Neural crest cell (in vitro differentiated cells): ENCODE measurements at regions not wholly inside any gene's neighbourhood (a gene's known extent, or its start where the extent isn't known, plus 50 kb on each side); places are given as distances from the start of the nearest gene placed in this dataset.

ENCODE experiments used
- DNase-seq: peaks from one replicate; pipeline ENCODE4 v3.0.0; 2021; ENCODE audit warnings: low read depth, mixed read lengths, low spot score
- H3K27ac Mint-ChIP-seq: one replicate; pipeline ENCODE4 v1.8.0; 2021; ENCODE audit warnings: mild to moderate bottlenecking, mixed read lengths; ENCODE audit not compliant: unreplicated experiment
- H3K27me3 Mint-ChIP-seq: 2 replicates; pipeline ENCODE4 v1.8.0; 2021; ENCODE audit warnings: low read depth, mild to moderate bottlenecking, mixed read lengths
- H3K36me3 Mint-ChIP-seq: 2 replicates; pipeline ENCODE4 v1.8.0; 2021; ENCODE audit warnings: low read depth, mild to moderate bottlenecking, mixed read lengths
- H3K4me1 Mint-ChIP-seq: 2 replicates; pipeline ENCODE4 v1.8.0; 2021; ENCODE audit warnings: mixed read lengths
- H3K4me3 Mint-ChIP-seq: one replicate; pipeline ENCODE4 v1.8.0; 2021; ENCODE audit warnings: mild to moderate bottlenecking, mixed read lengths
- H3K9me3 Mint-ChIP-seq: 2 replicates; pipeline ENCODE4 v1.8.0; 2021; ENCODE audit warnings: mixed read lengths
- TF ChIP-seq, protein P1 (sequence below): fragments of 200-600 bp; sonication (generic); conservative IDR thresholded peaks from 2 replicates; pipeline ENCODE4 v1.5.0; 2021; ENCODE audit warnings: antibody characterized with exemption, mild to moderate bottlenecking

DNA sequence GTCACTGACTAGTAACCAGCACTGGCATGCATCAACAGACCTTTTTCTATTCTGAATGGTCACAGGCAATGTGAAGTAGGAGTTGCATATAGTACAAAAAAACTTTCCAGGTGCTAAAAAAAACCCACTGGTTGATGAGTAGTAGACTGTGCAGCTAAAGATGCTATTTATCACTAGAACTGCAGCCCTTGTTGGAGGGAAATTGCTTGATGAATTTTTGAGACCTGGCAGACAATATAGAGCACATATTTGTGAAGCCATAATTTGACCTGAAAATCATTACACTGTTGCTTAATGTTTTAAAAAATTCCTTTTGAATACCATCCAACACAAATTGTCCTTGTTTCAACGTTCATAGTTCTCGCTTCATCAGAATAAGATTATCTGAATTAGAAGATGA is 441.0 kb downstream of the KLF12 start:
- Mint-ChIP-seq H3K4me1 (peaks cover 5% of the 10 kb centered on the region), H3K27ac (no peak overlapping the region), H3K4me3 (no peak overlapping the region), H3K36me3 (peaks cover 7% of the 10 kb centered on the region), H3K27me3 (no peaks in the 10 kb centered on the region), H3K9me3 (no peaks in the 10 kb centered on the region)
- TF ChIP-seq, protein P1, sequence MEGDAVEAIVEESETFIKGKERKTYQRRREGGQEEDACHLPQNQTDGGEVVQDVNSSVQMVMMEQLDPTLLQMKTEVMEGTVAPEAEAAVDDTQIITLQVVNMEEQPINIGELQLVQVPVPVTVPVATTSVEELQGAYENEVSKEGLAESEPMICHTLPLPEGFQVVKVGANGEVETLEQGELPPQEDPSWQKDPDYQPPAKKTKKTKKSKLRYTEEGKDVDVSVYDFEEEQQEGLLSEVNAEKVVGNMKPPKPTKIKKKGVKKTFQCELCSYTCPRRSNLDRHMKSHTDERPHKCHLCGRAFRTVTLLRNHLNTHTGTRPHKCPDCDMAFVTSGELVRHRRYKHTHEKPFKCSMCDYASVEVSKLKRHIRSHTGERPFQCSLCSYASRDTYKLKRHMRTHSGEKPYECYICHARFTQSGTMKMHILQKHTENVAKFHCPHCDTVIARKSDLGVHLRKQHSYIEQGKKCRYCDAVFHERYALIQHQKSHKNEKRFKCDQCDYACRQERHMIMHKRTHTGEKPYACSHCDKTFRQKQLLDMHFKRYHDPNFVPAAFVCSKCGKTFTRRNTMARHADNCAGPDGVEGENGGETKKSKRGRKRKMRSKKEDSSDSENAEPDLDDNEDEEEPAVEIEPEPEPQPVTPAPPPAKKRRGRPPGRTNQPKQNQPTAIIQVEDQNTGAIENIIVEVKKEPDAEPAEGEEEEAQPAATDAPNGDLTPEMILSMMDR = no peak
- no peak for DNase-seq

DNA sequence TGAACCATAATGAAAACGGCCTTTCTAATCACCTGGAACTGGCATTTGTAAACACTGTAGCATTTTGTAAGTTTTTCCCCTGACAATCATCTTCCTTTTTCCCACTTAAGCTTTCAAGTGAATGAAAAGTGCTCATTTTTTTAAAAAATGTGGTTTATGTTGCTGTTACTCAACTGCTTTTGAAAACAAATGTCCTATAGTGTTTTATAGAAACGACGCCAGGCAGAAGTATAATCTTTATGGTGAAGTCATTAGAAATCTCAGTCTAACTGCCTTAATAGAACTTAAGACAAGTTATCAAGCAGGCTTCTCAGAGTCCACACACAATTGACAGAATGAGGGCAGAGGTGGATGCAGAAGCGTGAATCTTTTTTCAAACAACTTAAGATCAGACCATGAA is 442.3 kb downstream of the KLF12 start:
- H3K27me3 Mint-ChIP-seq = no peaks in the 10 kb centered on the region
- no peaks in the 10 kb centered on the region for H3K9me3 Mint-ChIP-seq
- H3K4me1 Mint-ChIP-seq = no peaks in the 10 kb centered on the region
- no peak overlapping the region for H3K4me3 Mint-ChIP-seq
- peaks cover 4% of the 10 kb centered on the region for H3K36me3 Mint-ChIP-seq
- H3K27ac Mint-ChIP-seq = no peak overlapping the region
- TF ChIP-seq, protein P1 = no peak
- DNase-seq = no peak

DNA sequence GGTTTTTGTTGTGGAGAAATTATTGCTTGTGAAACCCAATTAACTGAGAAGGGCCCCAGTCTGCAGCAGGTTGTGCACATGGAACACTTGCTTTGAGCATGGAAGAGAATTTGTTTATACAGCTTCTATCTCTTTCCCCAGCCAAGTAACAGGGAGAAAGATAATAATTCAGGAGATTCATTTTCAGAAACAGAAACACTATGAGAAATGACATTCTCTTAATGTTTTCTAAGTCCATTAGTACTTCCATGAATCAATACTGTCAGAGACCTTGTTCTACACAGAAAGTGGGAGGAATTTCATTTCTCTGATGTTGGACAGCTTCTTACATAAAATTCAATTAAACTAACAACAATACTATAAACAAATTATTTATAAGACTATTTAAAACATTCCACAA is 446.3 kb downstream of the KLF12 start:
- Mint-ChIP-seq H3K4me3 (no peak overlapping the region), H3K4me1 (peaks cover 12% of the 10 kb centered on the region), H3K27me3 (no peaks in the 10 kb centered on the region), H3K9me3 (peaks cover 3% of the 10 kb centered on the region), H3K27ac (no peak overlapping the region), H3K36me3 (no peaks in the 10 kb centered on the region)
- TF ChIP-seq, protein P1 = no peak
- DNase-seq = no peak

DNA sequence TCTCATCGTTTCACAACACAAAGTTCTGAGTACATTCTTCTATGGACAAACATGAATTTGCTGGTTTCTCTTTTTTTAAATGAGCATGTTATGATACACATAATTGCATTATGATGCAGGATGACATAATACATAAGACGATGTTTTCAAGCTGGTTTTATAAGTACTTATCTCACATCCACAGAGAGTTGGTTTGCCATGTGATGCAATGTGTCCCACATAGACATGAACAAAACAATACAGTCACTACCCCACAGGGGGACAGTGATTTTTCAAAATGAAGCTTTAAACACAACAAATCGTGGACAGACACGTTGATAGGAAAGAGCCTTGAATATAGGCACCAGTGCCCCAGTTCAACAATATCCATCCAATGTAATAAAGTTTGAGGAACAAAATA is 447.1 kb downstream of the KLF12 start:
- no peak overlapping the region for H3K4me3 Mint-ChIP-seq
- no peak for DNase-seq
- TF ChIP-seq, protein P1 = no peak
- H3K27ac Mint-ChIP-seq = no peak overlapping the region
- no peaks in the 10 kb centered on the region for H3K27me3 Mint-ChIP-seq
- peaks cover 12% of the 10 kb centered on the region for H3K4me1 Mint-ChIP-seq
- peaks cover 2% of the 10 kb centered on the region for H3K36me3 Mint-ChIP-seq
- peaks cover 3% of the 10 kb centered on the region for H3K9me3 Mint-ChIP-seq

DNA sequence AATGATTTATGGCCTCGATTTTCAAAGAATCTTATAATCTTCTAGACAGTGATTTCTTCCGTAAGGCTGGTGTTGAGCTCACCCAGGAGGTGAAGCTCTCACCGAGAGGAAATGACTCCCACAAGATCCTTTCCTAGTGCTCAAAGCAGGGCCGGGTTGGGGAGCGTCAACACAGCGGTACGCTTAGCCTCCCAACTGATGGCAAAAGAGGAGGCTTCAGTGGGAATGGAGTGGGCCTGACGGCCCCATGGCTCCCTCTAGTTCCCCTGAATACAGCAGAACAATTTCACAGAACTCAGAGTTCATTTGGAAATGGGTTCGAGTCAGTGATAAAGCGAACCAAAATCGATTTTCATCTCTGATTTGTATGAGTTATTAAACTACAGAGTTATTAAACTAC is 449.5 kb downstream of the KLF12 start:
- H3K4me1 Mint-ChIP-seq = peaks cover 12% of the 10 kb centered on the region
- TF ChIP-seq, protein P1 = no peak
- H3K36me3 Mint-ChIP-seq = peaks cover 5% of the 10 kb centered on the region
- H3K27me3 Mint-ChIP-seq = no peaks in the 10 kb centered on the region
- no peak overlapping the region for H3K4me3 Mint-ChIP-seq
- no peak overlapping the region for H3K27ac Mint-ChIP-seq
- DNase-seq = no peak
- H3K9me3 Mint-ChIP-seq = peaks cover 3% of the 10 kb centered on the region

DNA sequence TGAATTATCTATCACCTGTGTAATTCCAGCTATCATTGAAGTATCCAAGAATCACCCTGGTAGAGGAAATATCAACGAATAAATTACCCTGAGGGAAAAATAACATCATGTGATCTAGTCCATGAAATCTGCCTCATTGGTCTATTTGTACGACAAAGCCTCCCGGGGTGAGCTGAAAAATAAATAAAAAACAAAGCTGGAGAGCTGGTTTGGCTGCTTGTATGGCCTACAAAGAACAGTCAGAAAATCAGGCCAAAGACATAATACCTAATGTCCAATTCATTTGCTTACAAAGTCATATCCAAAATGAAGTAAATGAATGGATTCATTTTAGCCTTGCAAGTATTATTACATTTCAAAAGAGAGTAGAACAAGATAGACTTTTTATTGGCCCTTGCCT is 449.9 kb downstream of the KLF12 start:
- H3K36me3 Mint-ChIP-seq = peaks cover 5% of the 10 kb centered on the region
- no peak overlapping the region for H3K4me3 Mint-ChIP-seq
- H3K9me3 Mint-ChIP-seq = peaks cover 3% of the 10 kb centered on the region
- H3K4me1 Mint-ChIP-seq = peaks cover 12% of the 10 kb centered on the region
- no peak for DNase-seq
- no peak overlapping the region for H3K27ac Mint-ChIP-seq
- TF ChIP-seq, protein P1 = no peak
- no peaks in the 10 kb centered on the region for H3K27me3 Mint-ChIP-seq
